ENCODE measurements at regions not wholly inside any gene's neighbourhood (a gene's known extent, or its start where the extent isn't known, plus 50 kb on each side); places are given as distances from the start of the nearest gene placed in this dataset.
"Not testable (repeated sequence)": the region's sequence is repeated elsewhere in the genome, so short reads cannot be mapped to it uniquely, and the experiment has no call there.

GRCh38 chr2:113334147-113334546 is 55.4 kb upstream of the PAX8 start:
- Histone ChIP-seq H3K36me3 (replicated peaks in 1 of 2; ENCODE audit: control extremely low read depth in 1 of 2, control insufficient read depth in 1 of 2, extremely low read depth in 1 of 2, insufficient read depth in 2 of 2, low read length in 1 of 2) (no peaks in the 10 kb centered on the region), H4K20me1 (ENCODE audit: control insufficient read depth, insufficient read depth, low read length, poor library complexity, severe bottlenecking) (no peaks in the 10 kb centered on the region), H3K9me3 (ENCODE audit: control extremely low read depth in 1 of 3, control insufficient read depth in 2 of 3, insufficient read depth in 1 of 3, low read length in 2 of 3) (no peaks in the 10 kb centered on the region), H3K4me1 (ENCODE audit: control insufficient read depth in 2 of 2, insufficient read depth in 2 of 2, low read length in 2 of 2) (no peaks in the 10 kb centered on the region), H3K27ac (ENCODE audit: low read length in 2 of 2) (no peak overlapping the region), H3K9ac (ENCODE audit: low read length) (no peak overlapping the region), H2AFZ (ENCODE audit: insufficient read depth, low read depth, low read length, poor library complexity, severe bottlenecking) (no peak overlapping the region), H3K4me3 (ENCODE audit: control extremely low read depth in 1 of 5, extremely low read depth in 1 of 5, insufficient read depth in 1 of 5, low read depth in 2 of 5, low read length in 4 of 5) (no peak overlapping the region), H3K79me2 (ENCODE audit: control insufficient read depth, insufficient read depth, low read length) (no peaks in the 10 kb centered on the region), H3K4me2 (replicated peaks; ENCODE audit: low read depth, low read length, poor library complexity, severe bottlenecking) (no peak overlapping the region), H3K27me3 (replicated peaks in 1 of 4; ENCODE audit: control extremely low read depth in 1 of 4, control insufficient read depth in 3 of 4, insufficient read depth in 4 of 4, low read length in 3 of 4) (peaks cover 0 to 6% (median 0%) of the 10 kb centered on the region in 4 experiments)
- peaks cover 25% of the 10 kb centered on the region for H3K27me3 Mint-ChIP-seq
- ChIA-PET CTCF (no interaction called here), POLR2A (no interaction called here)
- TF ChIP-seq CTCF (IDR thresholded peaks at IDR 0.05) (no peak), EZH2 (IDR thresholded peaks at IDR 0.05; ENCODE audit: borderline replicate concordance, insufficient read depth, low read depth, low read length, poor library complexity, severe bottlenecking) (no peak)
- ATAC-seq (ENCODE audit: low read depth) (no peak), DNase-seq (no peak)
- no peak overlapping the region for H3K4me3 Mint-ChIP-seq
- intact Hi-C loops (cut with micrococcal nuclease): no loop called here
- H3K27ac Mint-ChIP-seq: no peak overlapping the region
- 91% methylated on average over 4 of the region's 5 CpGs for WGBS (ENCODE audit: insufficient coverage)
- H3K9me3 Mint-ChIP-seq (ENCODE audit: insufficient read depth): no peaks in the 10 kb centered on the region
- no peaks in the 10 kb centered on the region for H3K4me1 Mint-ChIP-seq

GRCh38 chr2:113333735-113334134 is 55.0 kb upstream of the PAX8 start:
- H3K27me3 Mint-ChIP-seq: peaks cover 25% of the 10 kb centered on the region
- H3K4me1 Mint-ChIP-seq; H3K9ac ChIP-seq (ENCODE audit: low read length); H3K4me3 ChIP-seq (ENCODE audit: control extremely low read depth in 1 of 5, extremely low read depth in 1 of 5, insufficient read depth in 1 of 5, low read depth in 2 of 5, low read length in 4 of 5); intact Hi-C loops (cut with micrococcal nuclease); H3K9me3 ChIP-seq (ENCODE audit: control extremely low read depth in 1 of 3, control insufficient read depth in 2 of 3, insufficient read depth in 1 of 3, low read length in 2 of 3); CTCF ChIA-PET; ATAC-seq (ENCODE audit: low read depth); H3K27me3 ChIP-seq (replicated peaks in 1 of 4; ENCODE audit: control extremely low read depth in 1 of 4, control insufficient read depth in 3 of 4, insufficient read depth in 4 of 4, low read length in 3 of 4); POLR2A ChIA-PET; DNase-seq; H3K4me3 Mint-ChIP-seq; H2AFZ ChIP-seq (ENCODE audit: insufficient read depth, low read depth, low read length, poor library complexity, severe bottlenecking); H3K4me2 ChIP-seq (replicated peaks; ENCODE audit: low read depth, low read length, poor library complexity, severe bottlenecking); H3K79me2 ChIP-seq (ENCODE audit: control insufficient read depth, insufficient read depth, low read length); H3K9me3 Mint-ChIP-seq (ENCODE audit: insufficient read depth); H3K4me1 ChIP-seq (ENCODE audit: control insufficient read depth in 2 of 2, insufficient read depth in 2 of 2, low read length in 2 of 2); H3K27ac ChIP-seq (ENCODE audit: low read length in 2 of 2); H3K36me3 ChIP-seq (replicated peaks in 1 of 2; ENCODE audit: control extremely low read depth in 1 of 2, control insufficient read depth in 1 of 2, extremely low read depth in 1 of 2, insufficient read depth in 2 of 2, low read length in 1 of 2); H4K20me1 ChIP-seq (ENCODE audit: control insufficient read depth, insufficient read depth, low read length, poor library complexity, severe bottlenecking); H3K27ac Mint-ChIP-seq: not testable (repeated sequence)
- WGBS (ENCODE audit: insufficient coverage): 78% methylated on average over 5 of the region's 5 CpGs

GRCh38 chr2:113330060-113330767 is 51.5 kb upstream of the PAX8 start:
- H3K4me2 ChIP-seq (replicated peaks; ENCODE audit: low read depth, low read length, poor library complexity, severe bottlenecking); CTCF ChIA-PET; H3K9me3 Mint-ChIP-seq (ENCODE audit: insufficient read depth); H4K20me1 ChIP-seq (ENCODE audit: control insufficient read depth, insufficient read depth, low read length, poor library complexity, severe bottlenecking); H3K4me1 Mint-ChIP-seq; H3K9me3 ChIP-seq (ENCODE audit: control extremely low read depth in 1 of 3, control insufficient read depth in 2 of 3, insufficient read depth in 1 of 3, low read length in 2 of 3); DNase-seq; H3K4me3 Mint-ChIP-seq; H3K9ac ChIP-seq (ENCODE audit: low read length); H3K27me3 ChIP-seq (replicated peaks in 1 of 4; ENCODE audit: control extremely low read depth in 1 of 4, control insufficient read depth in 3 of 4, insufficient read depth in 4 of 4, low read length in 3 of 4); H3K27ac Mint-ChIP-seq; H3K4me3 ChIP-seq (ENCODE audit: control extremely low read depth in 1 of 5, extremely low read depth in 1 of 5, insufficient read depth in 1 of 5, low read depth in 2 of 5, low read length in 4 of 5); H3K4me1 ChIP-seq (ENCODE audit: control insufficient read depth in 2 of 2, insufficient read depth in 2 of 2, low read length in 2 of 2); H2AFZ ChIP-seq (ENCODE audit: insufficient read depth, low read depth, low read length, poor library complexity, severe bottlenecking); H3K79me2 ChIP-seq (ENCODE audit: control insufficient read depth, insufficient read depth, low read length); H3K27ac ChIP-seq (ENCODE audit: low read length in 2 of 2); POLR2A ChIA-PET; ATAC-seq (ENCODE audit: low read depth); H3K36me3 ChIP-seq (replicated peaks in 1 of 2; ENCODE audit: control extremely low read depth in 1 of 2, control insufficient read depth in 1 of 2, extremely low read depth in 1 of 2, insufficient read depth in 2 of 2, low read length in 1 of 2); intact Hi-C loops (cut with micrococcal nuclease): not testable (repeated sequence)
- peaks cover 34% of the 10 kb centered on the region for H3K27me3 Mint-ChIP-seq
- WGBS (ENCODE audit: insufficient coverage): 92% methylated on average over 2 of the region's 5 CpGs
